ENCODE measurements at regions not wholly inside any gene's neighbourhood (a gene's known extent, or its start where the extent isn't known, plus 50 kb on each side); places are given as distances from the start of the nearest gene placed in this dataset.

DNA sequence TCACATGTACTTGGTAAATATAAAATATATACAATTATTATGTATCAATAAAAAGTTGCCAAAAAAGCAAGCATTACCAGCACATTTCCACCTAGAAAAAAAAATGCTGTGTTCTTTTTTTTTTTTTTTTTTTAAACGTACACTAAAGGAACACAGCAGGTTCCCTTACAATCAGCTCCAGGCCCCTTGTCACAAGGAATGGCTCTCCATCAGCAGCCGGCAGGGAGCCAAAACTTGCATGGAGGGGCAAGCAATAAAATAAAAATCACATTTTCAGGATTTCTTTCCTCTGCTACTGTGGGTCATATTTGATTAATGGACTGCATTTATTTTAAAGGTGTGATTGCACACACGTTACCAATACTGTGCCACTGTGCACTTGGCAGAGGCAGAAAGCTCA lies 460.3 kb downstream of the GPAT3 start:
- TF ChIP-seq LEF1 (IDR thresholded peaks at IDR 0.05; ENCODE audit: borderline replicate concordance) = no peak
- TF ChIP-seq, protein P1, sequence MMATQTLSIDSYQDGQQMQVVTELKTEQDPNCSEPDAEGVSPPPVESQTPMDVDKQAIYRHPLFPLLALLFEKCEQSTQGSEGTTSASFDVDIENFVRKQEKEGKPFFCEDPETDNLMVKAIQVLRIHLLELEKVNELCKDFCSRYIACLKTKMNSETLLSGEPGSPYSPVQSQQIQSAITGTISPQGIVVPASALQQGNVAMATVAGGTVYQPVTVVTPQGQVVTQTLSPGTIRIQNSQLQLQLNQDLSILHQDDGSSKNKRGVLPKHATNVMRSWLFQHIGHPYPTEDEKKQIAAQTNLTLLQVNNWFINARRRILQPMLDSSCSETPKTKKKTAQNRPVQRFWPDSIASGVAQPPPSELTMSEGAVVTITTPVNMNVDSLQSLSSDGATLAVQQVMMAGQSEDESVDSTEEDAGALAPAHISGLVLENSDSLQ (IDR thresholded peaks at IDR 0.05) = no peak
- no peak for TF ChIP-seq SP1 (IDR thresholded peaks at IDR 0.05)
- TF ChIP-seq SUZ12 (IDR thresholded peaks at IDR 0.05) = no peak
- TF ChIP-seq ELF4 (IDR thresholded peaks at IDR 0.05) = no peak
- no peak for TF ChIP-seq TARDBP (IDR thresholded peaks at IDR 0.05)
- no peak for TF ChIP-seq FOXA1 (IDR thresholded peaks at IDR 0.05)
- TF ChIP-seq FOXM1 (IDR thresholded peaks at IDR 0.05; ENCODE audit: borderline replicate concordance) = no peak
- no peak for TF ChIP-seq HDGF (IDR thresholded peaks at IDR 0.05; ENCODE audit: borderline replicate concordance)
